ENCODE measurements at regions not wholly inside any gene's neighbourhood (a gene's known extent, or its start where the extent isn't known, plus 50 kb on each side); places are given as distances from the start of the nearest gene placed in this dataset.

DNA sequence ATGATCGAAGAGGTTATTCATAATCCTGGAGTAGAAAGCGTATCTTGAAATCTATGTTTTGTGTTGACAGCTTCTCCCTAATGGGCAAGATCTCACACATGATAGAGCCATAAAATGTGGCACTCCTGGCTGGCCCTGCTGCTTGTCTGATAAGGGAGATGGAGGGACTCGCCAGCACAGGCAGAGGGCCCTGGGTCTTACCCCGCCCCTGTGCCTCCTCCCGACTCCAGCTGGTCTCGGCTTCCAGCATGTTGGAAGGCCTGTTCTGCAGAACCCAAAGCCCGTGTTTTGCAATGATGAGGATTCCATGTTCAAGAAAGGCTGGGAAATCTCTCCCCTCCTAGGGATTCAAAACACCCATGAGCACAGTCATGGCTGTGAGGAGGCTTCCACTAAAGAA is 106.7 kb upstream of the SDK2 start:
- no peak overlapping the region for H3K4me3 Mint-ChIP-seq
- H3K36me3 Mint-ChIP-seq = no peaks in the 10 kb centered on the region
- Histone ChIP-seq H3K4me3 (ENCODE audit: low read length) (no peak overlapping the region), H3K27ac (ENCODE audit: low read depth, low read length) (no peak overlapping the region), H3K27me3 (ENCODE audit: control insufficient read depth in 2 of 2, insufficient read depth in 2 of 2, low read length in 2 of 2) (no peaks in the 10 kb centered on the region), H3K4me1 (ENCODE audit: control insufficient read depth in 2 of 2, insufficient read depth in 2 of 2, low read length in 2 of 2) (no peaks in the 10 kb centered on the region), H3K9me3 (ENCODE audit: control insufficient read depth in 2 of 3, low read length in 3 of 3) (no peaks in the 10 kb centered on the region), H3K36me3 (ENCODE audit: control insufficient read depth in 2 of 3, insufficient read depth in 3 of 3, low read length in 3 of 3) (no peaks in the 10 kb centered on the region)
- ChIA-PET CTCF (no interaction called here), POLR2A (no interaction called here)
- intact Hi-C loops (cut with micrococcal nuclease) = no loop called here
- H3K27me3 Mint-ChIP-seq = no peaks in the 10 kb centered on the region
- peak overlapping the region in 1 of 9 donors; percentile 62 for H3K27ac Mint-ChIP-seq
- peaks cover 0 to under 1% (median 0%) of the 10 kb centered on the region in 7 donors for H3K4me1 Mint-ChIP-seq
- ATAC-seq = no peak
- DNase-seq = no peak
- peaks cover 0 to 2% (median 0%) of the 10 kb centered on the region in 11 donors for H3K9me3 Mint-ChIP-seq

GRCh38 chr17:73753751-73754496 is 109.7 kb upstream of the SDK2 start:
- no peaks in the 10 kb centered on the region for H3K36me3 ChIP-seq (ENCODE audit: control insufficient read depth in 2 of 3, insufficient read depth in 3 of 3, low read length in 3 of 3)
- intact Hi-C loops (cut with micrococcal nuclease) = no loop called here
- H3K27me3 ChIP-seq (ENCODE audit: control insufficient read depth in 2 of 2, insufficient read depth in 2 of 2, low read length in 2 of 2) = no peaks in the 10 kb centered on the region
- ChIA-PET POLR2A (interaction anchor here (0.9 kb wide), 1 partner anchor 31 kb away, joined by 3 read pairs; no protein-coding TSS in a partner anchor), CTCF (no interaction called here)
- Mint-ChIP-seq H3K27me3 (no peaks in the 10 kb centered on the region), H3K36me3 (no peaks in the 10 kb centered on the region), H3K4me1 (peaks cover 0 to 22% (median 10%) of the 10 kb centered on the region in 7 donors), H3K27ac (no peak overlapping the region), H3K9me3 (peaks cover 0 to 4% (median 0%) of the 10 kb centered on the region in 11 donors), H3K4me3 (no peak overlapping the region)
- no peak overlapping the region for H3K4me3 ChIP-seq (ENCODE audit: low read length)
- no peaks in the 10 kb centered on the region for H3K9me3 ChIP-seq (ENCODE audit: control insufficient read depth in 2 of 3, low read length in 3 of 3)
- no peaks in the 10 kb centered on the region for H3K4me1 ChIP-seq (ENCODE audit: control insufficient read depth in 2 of 2, insufficient read depth in 2 of 2, low read length in 2 of 2)
- no peak overlapping the region for H3K27ac ChIP-seq (ENCODE audit: low read depth, low read length)
- no peak for ATAC-seq
- DNase-seq = no peak

GRCh38 chr17:73754886-73755400 is 110.7 kb upstream of the SDK2 start:
- CTCF ChIA-PET = no interaction called here
- intact Hi-C loops (cut with micrococcal nuclease) = no loop called here
- peaks cover 0 to 4% (median 0%) of the 10 kb centered on the region in 11 donors for H3K9me3 Mint-ChIP-seq
- Histone ChIP-seq H3K4me1 (ENCODE audit: control insufficient read depth in 2 of 2, insufficient read depth in 2 of 2, low read length in 2 of 2) (no peaks in the 10 kb centered on the region), H3K27ac (ENCODE audit: low read depth, low read length) (no peak overlapping the region), H3K9me3 (ENCODE audit: control insufficient read depth in 2 of 3, low read length in 3 of 3) (no peaks in the 10 kb centered on the region), H3K36me3 (ENCODE audit: control insufficient read depth in 2 of 3, insufficient read depth in 3 of 3, low read length in 3 of 3) (no peaks in the 10 kb centered on the region), H3K4me3 (ENCODE audit: low read length) (no peak overlapping the region), H3K27me3 (ENCODE audit: control insufficient read depth in 2 of 2, insufficient read depth in 2 of 2, low read length in 2 of 2) (no peaks in the 10 kb centered on the region)
- no peak overlapping the region for H3K27ac Mint-ChIP-seq
- H3K4me1 Mint-ChIP-seq = peaks cover 0 to 30% (median 14%) of the 10 kb centered on the region in 7 donors
- POLR2A ChIA-PET = no interaction called here
- no peak for ATAC-seq
- H3K4me3 Mint-ChIP-seq = no peak overlapping the region
- no peaks in the 10 kb centered on the region for H3K36me3 Mint-ChIP-seq
- DNase-seq = no peak
- H3K27me3 Mint-ChIP-seq = no peaks in the 10 kb centered on the region

DNA sequence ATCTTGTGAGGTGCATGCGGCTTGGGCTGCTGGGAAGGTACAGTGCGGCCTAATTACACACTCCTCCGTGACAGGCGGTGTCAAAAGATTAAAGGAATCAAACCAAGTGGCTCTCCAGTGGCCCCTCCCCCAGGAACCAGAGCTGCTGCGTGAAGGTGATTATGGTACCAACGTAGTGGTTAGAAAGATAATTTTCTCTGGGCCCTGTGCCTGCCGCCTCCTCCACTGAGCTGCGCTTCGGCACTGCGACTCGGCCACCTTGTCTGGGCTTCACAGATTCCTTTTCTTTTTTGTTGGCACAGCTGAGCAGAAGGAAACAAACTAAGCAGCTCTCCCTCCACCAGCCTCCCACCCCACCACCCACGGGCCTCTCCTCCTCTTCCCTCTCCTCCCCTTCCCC is 113.2 kb upstream of the SDK2 start:
- H3K27ac Mint-ChIP-seq = peak overlapping the region in 7 of 9 donors; percentile 5 to 93 (median 66)
- intact Hi-C loops (cut with micrococcal nuclease) = no loop called here
- H3K36me3 Mint-ChIP-seq = no peaks in the 10 kb centered on the region
- no peak overlapping the region for H3K4me3 ChIP-seq (ENCODE audit: low read length)
- no peaks in the 10 kb centered on the region for H3K4me1 ChIP-seq (ENCODE audit: control insufficient read depth in 2 of 2, insufficient read depth in 2 of 2, low read length in 2 of 2)
- POLR2A ChIA-PET = interaction anchor here (0.8 kb wide), 1 partner anchor 42 kb away, joined by 3 read pairs; no protein-coding TSS in a partner anchor
- H3K27ac ChIP-seq (ENCODE audit: low read depth, low read length) = no peak overlapping the region
- no peaks in the 10 kb centered on the region for H3K36me3 ChIP-seq (ENCODE audit: control insufficient read depth in 2 of 3, insufficient read depth in 3 of 3, low read length in 3 of 3)
- no peaks in the 10 kb centered on the region for H3K9me3 ChIP-seq (ENCODE audit: control insufficient read depth in 2 of 3, low read length in 3 of 3)
- no peaks in the 10 kb centered on the region for H3K27me3 ChIP-seq (ENCODE audit: control insufficient read depth in 2 of 2, insufficient read depth in 2 of 2, low read length in 2 of 2)
- peak in 1 of 9 donors; percentile 8 for DNase-seq
- H3K27me3 Mint-ChIP-seq = no peaks in the 10 kb centered on the region
- peaks cover 0 to 4% (median 0%) of the 10 kb centered on the region in 11 donors for H3K9me3 Mint-ChIP-seq
- CTCF ChIA-PET = interaction anchor here (0.6 kb wide), 1 partner anchor 604 kb away, joined by 3 read pairs; no protein-coding TSS in a partner anchor
- no peak overlapping the region for H3K4me3 Mint-ChIP-seq
- H3K4me1 Mint-ChIP-seq = peaks cover 0 to 32% (median 27%) of the 10 kb centered on the region in 7 donors
- ATAC-seq = no peak

GRCh38 chr17:73758245-73758644 is 114.0 kb upstream of the SDK2 start:
- H3K4me1 ChIP-seq (ENCODE audit: control insufficient read depth in 2 of 2, insufficient read depth in 2 of 2, low read length in 2 of 2) = no peaks in the 10 kb centered on the region
- no peaks in the 10 kb centered on the region for H3K27me3 ChIP-seq (ENCODE audit: control insufficient read depth in 2 of 2, insufficient read depth in 2 of 2, low read length in 2 of 2)
- H3K9me3 Mint-ChIP-seq = peaks cover 0 to 4% (median 0%) of the 10 kb centered on the region in 11 donors
- H3K36me3 ChIP-seq (ENCODE audit: control insufficient read depth in 2 of 3, insufficient read depth in 3 of 3, low read length in 3 of 3) = no peaks in the 10 kb centered on the region
- H3K9me3 ChIP-seq (ENCODE audit: control insufficient read depth in 2 of 3, low read length in 3 of 3) = no peaks in the 10 kb centered on the region
- DNase-seq = no peak
- no peaks in the 10 kb centered on the region for H3K36me3 Mint-ChIP-seq
- H3K27ac ChIP-seq (ENCODE audit: low read depth, low read length) = peak overlapping the region; percentile 48
- no peak for ATAC-seq
- CTCF ChIA-PET = no interaction called here
- H3K27ac Mint-ChIP-seq = peak overlapping the region in 8 of 9 donors; percentile 63 to 96 (median 88)
- POLR2A ChIA-PET = no interaction called here
- peak overlapping the region in 3 of 10 donors; percentile 29 to 62 (median 50) for H3K4me3 Mint-ChIP-seq
- H3K4me3 ChIP-seq (ENCODE audit: low read length) = no peak overlapping the region
- intact Hi-C loops (cut with micrococcal nuclease) = no loop called here
- H3K27me3 Mint-ChIP-seq = no peaks in the 10 kb centered on the region
- H3K4me1 Mint-ChIP-seq = peaks cover 0 to 32% (median 27%) of the 10 kb centered on the region in 7 donors

- Mint-ChIP-seq H3K4me3 (no peak overlapping the region), H3K4me1 (peaks cover 0 to 32% (median 27%) of the 10 kb centered on the region in 7 donors), H3K27ac (peak overlapping the region in 2 of 9 donors; percentile 10 to 12), H3K9me3 (peaks cover 0 to 4% (median 0%) of the 10 kb centered on the region in 11 donors), H3K36me3 (no peaks in the 10 kb centered on the region), H3K27me3 (no peaks in the 10 kb centered on the region)
- Histone ChIP-seq H3K27me3 (ENCODE audit: control insufficient read depth in 2 of 2, insufficient read depth in 2 of 2, low read length in 2 of 2) (no peaks in the 10 kb centered on the region), H3K9me3 (ENCODE audit: control insufficient read depth in 2 of 3, low read length in 3 of 3) (no peaks in the 10 kb centered on the region), H3K4me3 (ENCODE audit: low read length) (no peak overlapping the region), H3K27ac (ENCODE audit: low read depth, low read length) (no peak overlapping the region), H3K4me1 (ENCODE audit: control insufficient read depth in 2 of 2, insufficient read depth in 2 of 2, low read length in 2 of 2) (no peaks in the 10 kb centered on the region), H3K36me3 (ENCODE audit: control insufficient read depth in 2 of 3, insufficient read depth in 3 of 3, low read length in 3 of 3) (no peaks in the 10 kb centered on the region)
- intact Hi-C loops (cut with micrococcal nuclease) = no loop called here
- ATAC-seq (no peak), DNase-seq (no peak)
- ChIA-PET POLR2A (interaction anchor here (0.9 kb wide), 1 partner anchor 77 kb away, joined by 3 read pairs; no protein-coding TSS in a partner anchor), CTCF (interaction anchor here (0.6 to 0.7 kb wide), 2 partner anchors 27 to 84 kb away, joined by 3 read pairs; no protein-coding TSS in a partner anchor)
These were observed 115.1 kb upstream of the SDK2 start for GRCh38 chr17:73759324-73759723.
